Right atrium auricular region (tissue), 2 donors: ENCODE measurements at regions not wholly inside any gene's neighbourhood (a gene's known extent, or its start where the extent isn't known, plus 50 kb on each side); places are given as distances from the start of the nearest gene placed in this dataset.

Experiments
- DNase-seq: peaks from one replicate; pipeline ENCODE4 v3.0.0-alpha.2; 2019; ENCODE audit warnings: low spot score
- H3K27ac ChIP-seq, 2 donors: fragments of 200-600 bp; sonication (generic); 1 replicate in 1 of 2; 2 replicates in 1 of 2; pipeline ENCODE4 v1.5.1; 2016 to 2019
- H3K27me3 ChIP-seq, 2 donors: fragments of 200-600 bp; sonication (generic); one replicate each; pipeline versions ENCODE4 v1.5.1 to v1.6.0; 2017 to 2019
- H3K36me3 ChIP-seq: fragments of 200-600 bp; sonication (generic); one replicate; pipeline ENCODE4 v1.5.1; 2016
- H3K4me1 ChIP-seq, 2 donors: fragments of 200-600 bp; sonication (generic); one replicate each; pipeline versions ENCODE4 v1.5.1 to v1.6.0; 2017 to 2019
- H3K4me3 ChIP-seq, 2 donors: fragments of 200-600 bp; sonication (generic); 1 replicate in 1 of 2; 2 replicates in 1 of 2; pipeline ENCODE4 v1.5.1; 2017 to 2019; ENCODE audit warnings: mild to moderate bottlenecking in 1 of 2, moderate library complexity in 1 of 2
- H3K9me3 ChIP-seq, 2 donors: fragments of 200-600 bp; sonication (generic); one replicate each; pipeline ENCODE4 v1.5.1; 2019
- TF ChIP-seq, protein P1 (sequence below), 2 donors: fragments of 200-600 bp; sonication (generic); IDR thresholded peaks; one replicate each; pipeline ENCODE4 v1.5.1; 2019; ENCODE audit warnings: antibody characterized with exemption in 2 of 2

DNA sequence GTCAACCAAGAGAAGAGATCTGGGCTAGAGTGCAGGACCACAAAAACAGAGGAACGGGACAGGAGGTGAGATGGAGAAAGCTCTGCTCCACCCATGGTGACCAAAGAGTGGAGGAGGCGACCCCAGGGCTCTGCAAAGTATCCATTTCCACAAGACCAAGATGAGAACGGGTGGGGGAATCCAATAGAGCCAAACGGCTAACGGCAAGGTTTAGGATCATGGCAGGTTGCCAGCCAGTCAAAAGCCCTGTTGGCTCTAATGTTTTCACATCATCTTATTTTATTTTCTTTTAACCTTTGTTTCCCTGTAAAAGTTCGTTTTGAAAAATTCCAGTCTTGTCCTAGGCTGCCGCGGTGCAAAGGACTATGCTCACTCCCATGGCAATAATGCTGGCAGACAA lies 52.1 kb upstream of the CHST1 start:
- no peaks in the 10 kb centered on the region for H3K36me3 ChIP-seq
- no peak for DNase-seq
- no peaks in the 10 kb centered on the region for H3K27me3 ChIP-seq
- TF ChIP-seq, protein P1, sequence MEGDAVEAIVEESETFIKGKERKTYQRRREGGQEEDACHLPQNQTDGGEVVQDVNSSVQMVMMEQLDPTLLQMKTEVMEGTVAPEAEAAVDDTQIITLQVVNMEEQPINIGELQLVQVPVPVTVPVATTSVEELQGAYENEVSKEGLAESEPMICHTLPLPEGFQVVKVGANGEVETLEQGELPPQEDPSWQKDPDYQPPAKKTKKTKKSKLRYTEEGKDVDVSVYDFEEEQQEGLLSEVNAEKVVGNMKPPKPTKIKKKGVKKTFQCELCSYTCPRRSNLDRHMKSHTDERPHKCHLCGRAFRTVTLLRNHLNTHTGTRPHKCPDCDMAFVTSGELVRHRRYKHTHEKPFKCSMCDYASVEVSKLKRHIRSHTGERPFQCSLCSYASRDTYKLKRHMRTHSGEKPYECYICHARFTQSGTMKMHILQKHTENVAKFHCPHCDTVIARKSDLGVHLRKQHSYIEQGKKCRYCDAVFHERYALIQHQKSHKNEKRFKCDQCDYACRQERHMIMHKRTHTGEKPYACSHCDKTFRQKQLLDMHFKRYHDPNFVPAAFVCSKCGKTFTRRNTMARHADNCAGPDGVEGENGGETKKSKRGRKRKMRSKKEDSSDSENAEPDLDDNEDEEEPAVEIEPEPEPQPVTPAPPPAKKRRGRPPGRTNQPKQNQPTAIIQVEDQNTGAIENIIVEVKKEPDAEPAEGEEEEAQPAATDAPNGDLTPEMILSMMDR (IDR thresholded peaks at IDR 0.05), result no peak
- no peaks in the 10 kb centered on the region for H3K4me1 ChIP-seq
- no peak overlapping the region for H3K27ac ChIP-seq
- H3K4me3 ChIP-seq, result no peak overlapping the region
- no peaks in the 10 kb centered on the region for H3K9me3 ChIP-seq

DNA sequence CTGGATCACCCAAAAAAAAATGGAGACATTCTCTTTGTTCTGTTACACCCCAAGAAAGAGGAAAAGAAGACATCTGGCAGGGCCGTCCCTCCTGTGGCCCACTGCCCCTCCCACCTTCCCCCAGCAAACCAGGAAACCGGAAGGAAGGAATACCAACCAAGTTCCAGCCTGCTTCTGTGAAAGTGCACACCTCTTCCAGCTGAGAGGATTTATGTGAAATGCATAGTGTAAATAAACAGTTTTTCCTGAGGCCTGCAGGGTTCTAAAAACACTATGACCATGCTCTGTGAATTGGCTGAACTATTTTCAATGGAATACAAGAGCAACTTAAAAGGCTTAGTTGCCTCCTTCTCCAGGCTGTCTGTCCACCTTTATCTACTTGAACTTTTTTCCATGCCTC lies 50.0 kb upstream of the CHST1 start:
- Histone ChIP-seq H3K27ac (no peak overlapping the region), H3K27me3 (no peaks in the 10 kb centered on the region), H3K4me1 (no peaks in the 10 kb centered on the region), H3K9me3 (no peaks in the 10 kb centered on the region), H3K36me3 (no peaks in the 10 kb centered on the region), H3K4me3 (no peak overlapping the region)
- no peak for DNase-seq
- TF ChIP-seq, protein P1 (IDR thresholded peaks at IDR 0.05), result no peak
